ENCODE measurements at regions not wholly inside any gene's neighbourhood (a gene's known extent, or its start where the extent isn't known, plus 50 kb on each side); places are given as distances from the start of the nearest gene placed in this dataset.

DNA sequence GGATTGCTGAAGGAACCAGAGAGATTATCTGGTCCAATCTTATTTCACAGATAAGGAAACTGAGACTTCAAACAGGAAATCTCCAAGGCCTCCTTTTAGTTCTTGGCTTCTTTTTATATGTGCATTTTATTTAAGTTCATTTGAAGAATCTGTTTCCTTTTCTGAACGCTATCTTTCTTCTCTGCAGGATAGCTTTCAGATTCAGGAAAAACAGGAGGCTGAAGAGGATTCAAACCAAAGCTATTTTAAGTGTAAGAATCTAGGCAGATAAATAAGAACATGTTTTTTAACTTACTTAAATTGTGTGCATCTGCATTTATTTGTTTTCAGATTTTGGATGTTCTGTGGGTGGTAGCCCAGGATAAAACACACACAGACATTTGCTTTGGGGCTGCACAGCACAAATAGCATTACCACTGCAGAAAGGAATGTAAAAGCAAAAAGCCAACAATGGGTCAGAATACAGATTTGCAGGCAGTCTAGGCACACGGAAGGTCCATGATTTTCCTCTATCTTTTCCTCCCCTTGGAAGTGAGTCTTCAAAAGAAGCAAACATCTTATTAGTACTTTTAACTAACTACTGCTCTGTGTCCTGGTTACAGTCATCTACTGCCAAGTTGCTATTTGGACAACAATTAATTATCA is 188.8 kb upstream of the TBX18 start:
- TF ChIP-seq, protein P1, sequence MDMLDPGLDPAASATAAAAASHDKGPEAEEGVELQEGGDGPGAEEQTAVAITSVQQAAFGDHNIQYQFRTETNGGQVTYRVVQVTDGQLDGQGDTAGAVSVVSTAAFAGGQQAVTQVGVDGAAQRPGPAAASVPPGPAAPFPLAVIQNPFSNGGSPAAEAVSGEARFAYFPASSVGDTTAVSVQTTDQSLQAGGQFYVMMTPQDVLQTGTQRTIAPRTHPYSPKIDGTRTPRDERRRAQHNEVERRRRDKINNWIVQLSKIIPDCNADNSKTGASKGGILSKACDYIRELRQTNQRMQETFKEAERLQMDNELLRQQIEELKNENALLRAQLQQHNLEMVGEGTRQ (IDR thresholded peaks at IDR 0.05; ENCODE audit: low read depth, low read length): no peak
- TF ChIP-seq, protein P2, sequence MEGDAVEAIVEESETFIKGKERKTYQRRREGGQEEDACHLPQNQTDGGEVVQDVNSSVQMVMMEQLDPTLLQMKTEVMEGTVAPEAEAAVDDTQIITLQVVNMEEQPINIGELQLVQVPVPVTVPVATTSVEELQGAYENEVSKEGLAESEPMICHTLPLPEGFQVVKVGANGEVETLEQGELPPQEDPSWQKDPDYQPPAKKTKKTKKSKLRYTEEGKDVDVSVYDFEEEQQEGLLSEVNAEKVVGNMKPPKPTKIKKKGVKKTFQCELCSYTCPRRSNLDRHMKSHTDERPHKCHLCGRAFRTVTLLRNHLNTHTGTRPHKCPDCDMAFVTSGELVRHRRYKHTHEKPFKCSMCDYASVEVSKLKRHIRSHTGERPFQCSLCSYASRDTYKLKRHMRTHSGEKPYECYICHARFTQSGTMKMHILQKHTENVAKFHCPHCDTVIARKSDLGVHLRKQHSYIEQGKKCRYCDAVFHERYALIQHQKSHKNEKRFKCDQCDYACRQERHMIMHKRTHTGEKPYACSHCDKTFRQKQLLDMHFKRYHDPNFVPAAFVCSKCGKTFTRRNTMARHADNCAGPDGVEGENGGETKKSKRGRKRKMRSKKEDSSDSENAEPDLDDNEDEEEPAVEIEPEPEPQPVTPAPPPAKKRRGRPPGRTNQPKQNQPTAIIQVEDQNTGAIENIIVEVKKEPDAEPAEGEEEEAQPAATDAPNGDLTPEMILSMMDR (conservative IDR thresholded peaks at IDR 0.05; ENCODE audit: low read depth, low read length): no peak
- TF ChIP-seq CEBPB (IDR thresholded peaks at IDR 0.05; ENCODE audit: low read depth, low read length) (no peak), POLR2A (IDR thresholded peaks at IDR 0.05; ENCODE audit: low read depth, low read length) (no peak), MAZ (IDR thresholded peaks at IDR 0.05; ENCODE audit: borderline replicate concordance, low read depth, low read length) (no peak), BHLHE40 (IDR thresholded peaks at IDR 0.05; ENCODE audit: low read depth, low read length) (no peak), MAFK (IDR thresholded peaks at IDR 0.05; ENCODE audit: low read depth, low read length) (no peak), MXI1 (IDR thresholded peaks at IDR 0.05; ENCODE audit: borderline replicate concordance, low read depth, low read length) (no peak), SMC3 (IDR thresholded peaks at IDR 0.05; ENCODE audit: low read depth, low read length) (no peak), RAD21 (IDR thresholded peaks at IDR 0.05; ENCODE audit: low read length) (no peak), FOS (IDR thresholded peaks at IDR 0.05; ENCODE audit: low read depth, low read length) (no peak), CHD1 (IDR thresholded peaks at IDR 0.05; ENCODE audit: low read depth, low read length) (no peak), NFE2L2 (IDR thresholded peaks at IDR 0.05; ENCODE audit: low read depth, low read length) (no peak)
- TF ChIP-seq, protein P3, sequence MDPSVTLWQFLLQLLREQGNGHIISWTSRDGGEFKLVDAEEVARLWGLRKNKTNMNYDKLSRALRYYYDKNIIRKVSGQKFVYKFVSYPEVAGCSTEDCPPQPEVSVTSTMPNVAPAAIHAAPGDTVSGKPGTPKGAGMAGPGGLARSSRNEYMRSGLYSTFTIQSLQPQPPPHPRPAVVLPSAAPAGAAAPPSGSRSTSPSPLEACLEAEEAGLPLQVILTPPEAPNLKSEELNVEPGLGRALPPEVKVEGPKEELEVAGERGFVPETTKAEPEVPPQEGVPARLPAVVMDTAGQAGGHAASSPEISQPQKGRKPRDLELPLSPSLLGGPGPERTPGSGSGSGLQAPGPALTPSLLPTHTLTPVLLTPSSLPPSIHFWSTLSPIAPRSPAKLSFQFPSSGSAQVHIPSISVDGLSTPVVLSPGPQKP (IDR thresholded peaks at IDR 0.05; ENCODE audit: borderline replicate concordance, low read depth, low read length): no peak

All from IMR-90 (cell line).